NCI-H128 (cell line): ENCODE measurements at regions not wholly inside any gene's neighbourhood (a gene's known extent, or its start where the extent isn't known, plus 50 kb on each side); places are given as distances from the start of the nearest gene placed in this dataset.

Source experiments
- DNase-seq: peaks from one replicate; lab custom pipeline; 2025; ENCODE audit not compliant: unreplicated experiment; lab: John Stamatoyannopoulos, UW

DNA sequence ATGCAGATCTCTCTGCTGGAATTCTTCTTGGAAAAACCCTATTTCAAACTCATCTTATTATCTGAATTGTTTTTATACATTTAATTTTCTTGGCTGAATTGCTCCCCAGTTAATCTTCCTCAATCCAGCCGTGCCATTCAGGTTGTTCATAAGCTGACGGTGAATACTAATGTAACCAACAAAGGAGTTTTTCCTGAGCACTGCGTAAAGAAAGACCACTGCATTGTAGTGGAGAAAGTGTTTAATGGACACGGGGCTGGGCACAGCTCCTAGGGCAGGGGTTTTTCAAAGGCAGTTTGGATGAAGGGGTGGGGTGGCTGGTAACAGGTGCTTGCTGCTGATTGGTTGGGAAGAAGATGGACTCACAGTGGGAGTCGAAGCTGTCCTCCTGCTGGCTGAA is 820.3 kb downstream of the ADGRL2 start:
- DNase-seq: no peak

DNA sequence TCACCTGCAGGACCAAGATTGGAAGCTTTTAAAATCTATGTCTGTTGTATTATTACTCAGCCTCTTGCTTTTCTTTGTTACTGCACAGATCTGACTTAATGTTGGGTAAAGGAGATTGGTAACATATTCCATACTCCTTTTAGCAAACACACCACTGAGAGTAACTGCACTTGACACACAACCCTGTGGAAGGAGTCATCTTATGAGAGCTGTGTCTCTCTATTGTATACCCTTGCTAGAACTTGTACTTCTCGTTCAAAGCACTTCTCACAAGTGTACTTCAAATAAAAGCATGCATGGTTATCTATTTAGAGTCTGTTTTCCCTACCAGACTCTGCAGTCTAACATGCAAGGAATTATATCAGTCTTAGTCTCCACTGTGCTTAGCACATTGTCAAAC is 813.4 kb downstream of the ADGRL2 start:
- DNase-seq: no peak

DNA sequence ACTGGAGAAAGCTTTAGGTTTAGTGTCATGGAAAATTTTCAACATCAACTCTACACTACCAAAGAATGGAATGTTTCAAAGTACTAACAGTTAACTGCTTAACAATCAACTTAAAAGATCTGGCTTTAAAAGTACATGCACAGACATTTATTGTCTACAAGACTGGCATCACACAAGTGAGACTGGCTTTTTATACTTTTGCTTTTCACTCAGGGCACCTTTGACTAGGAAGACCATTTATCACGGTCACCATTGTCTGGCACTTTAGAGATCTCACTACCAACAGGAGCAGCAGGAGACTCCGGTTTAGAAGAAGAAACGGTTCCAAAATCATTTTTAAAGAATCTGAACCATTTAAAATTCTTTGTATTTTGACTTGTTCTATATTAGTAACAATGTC is 812.3 kb downstream of the ADGRL2 start:
- no peak for DNase-seq

DNA sequence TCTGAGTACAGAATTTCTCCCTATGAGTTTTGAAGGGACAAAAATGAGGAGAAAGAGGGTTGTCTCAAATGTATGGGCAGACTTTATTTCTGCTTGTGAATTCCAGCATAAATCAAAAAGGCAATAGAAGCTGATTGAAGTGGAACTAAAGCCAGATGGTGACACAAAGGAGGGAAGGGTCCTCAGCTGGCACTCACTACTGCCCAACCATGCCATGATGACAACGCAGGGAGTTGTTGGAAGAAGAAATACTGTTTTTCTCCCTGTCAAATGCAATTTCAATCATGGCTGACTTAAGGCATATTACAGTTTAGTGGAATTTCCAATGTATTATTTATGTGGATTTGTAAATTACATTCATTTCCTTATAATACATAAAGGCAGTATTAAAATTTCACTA is 805.8 kb downstream of the ADGRL2 start:
- no peak for DNase-seq

- no peak for DNase-seq
Measured at GRCh38 chr1:82604524-82604923, 803.8 kb downstream of the ADGRL2 start.

DNA sequence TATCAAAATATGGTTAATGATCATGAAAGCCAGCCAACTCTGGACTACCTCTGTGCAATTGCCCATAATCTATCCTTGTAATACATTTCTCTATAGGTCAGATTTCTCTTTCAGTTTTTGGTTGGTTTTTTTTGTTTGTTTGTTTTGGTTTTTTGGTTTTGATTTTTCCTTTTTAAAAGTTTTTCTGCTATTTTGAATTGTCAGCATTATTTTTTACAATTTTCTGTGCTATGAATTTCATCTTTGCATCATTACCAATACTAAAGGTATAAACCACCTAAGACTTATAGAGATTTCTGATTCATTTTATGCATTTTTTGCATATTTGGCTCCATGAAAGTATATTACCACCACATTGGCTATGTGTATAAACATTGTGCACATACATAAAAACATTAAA is 799.6 kb downstream of the ADGRL2 start:
- no peak for DNase-seq

- no peak for DNase-seq
Measured at GRCh38 chr1:82598812-82599211, 798.1 kb downstream of the ADGRL2 start.

GRCh38 chr1:82598337-82598736 is 797.6 kb downstream of the ADGRL2 start:
- DNase-seq: no peak

- no peak for DNase-seq
Measured at GRCh38 chr1:82597649-82598048, 796.9 kb downstream of the ADGRL2 start.

- no peak for DNase-seq
Measured at GRCh38 chr1:82597141-82597540, 796.4 kb downstream of the ADGRL2 start.

DNA sequence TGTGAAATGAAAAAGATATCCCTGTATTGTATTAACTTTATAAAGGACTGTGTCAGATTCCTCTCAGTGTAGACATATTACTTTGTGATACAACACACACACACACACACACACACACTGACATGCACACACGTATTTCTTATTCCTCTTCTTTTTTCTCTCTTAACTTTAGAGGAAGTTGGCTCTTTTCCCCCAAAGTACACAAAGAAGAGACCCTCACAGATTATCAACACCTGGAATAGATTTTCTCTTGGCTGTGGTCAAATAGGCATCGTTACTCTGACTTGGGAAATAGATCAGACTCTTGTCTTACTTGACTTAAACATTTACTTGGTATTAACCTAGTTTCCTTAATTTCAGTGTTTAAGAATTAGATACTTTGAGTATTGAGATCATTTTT is 792.8 kb downstream of the ADGRL2 start:
- no peak for DNase-seq

DNA sequence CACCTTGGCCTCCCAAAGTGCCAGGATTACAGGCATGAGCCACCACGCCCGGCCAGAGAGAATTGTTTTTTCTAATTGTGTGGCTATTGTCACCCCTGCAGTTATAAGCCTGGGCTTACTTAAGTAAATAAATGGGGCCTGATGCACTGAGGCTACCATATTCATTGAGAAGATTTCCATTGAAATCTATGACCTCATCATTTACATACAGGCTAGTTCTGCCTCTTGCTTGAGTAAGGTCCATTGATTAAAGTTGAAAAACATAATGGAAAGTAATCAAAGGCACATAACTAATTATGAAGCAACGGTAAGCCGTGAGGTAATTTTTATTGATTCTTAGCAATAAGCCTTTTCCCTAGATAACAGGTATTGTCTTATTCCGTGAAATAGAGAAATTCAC is 788.9 kb downstream of the ADGRL2 start:
- no peak for DNase-seq

DNA sequence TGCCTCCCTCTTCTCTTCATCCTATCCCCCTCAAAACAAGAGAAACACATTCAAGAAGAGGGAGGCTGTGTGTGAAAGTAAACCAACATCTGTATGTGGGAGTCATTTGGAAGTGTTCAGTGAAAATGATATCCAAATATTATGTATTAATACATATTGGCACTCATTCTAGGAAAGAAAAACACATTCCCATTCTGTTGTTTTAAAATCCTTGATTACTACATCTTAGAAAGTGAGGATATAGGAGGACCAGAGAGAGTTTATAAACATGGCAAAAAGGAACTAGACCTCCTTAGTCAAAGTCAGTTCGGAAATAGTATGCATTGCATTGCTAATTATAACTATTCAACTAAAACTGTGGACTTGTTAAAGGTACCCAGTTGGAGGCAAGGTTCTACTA is 786.6 kb downstream of the ADGRL2 start:
- no peak for DNase-seq

GRCh38 chr1:82586473-82586872 is 785.7 kb downstream of the ADGRL2 start:
- no peak for DNase-seq

DNA sequence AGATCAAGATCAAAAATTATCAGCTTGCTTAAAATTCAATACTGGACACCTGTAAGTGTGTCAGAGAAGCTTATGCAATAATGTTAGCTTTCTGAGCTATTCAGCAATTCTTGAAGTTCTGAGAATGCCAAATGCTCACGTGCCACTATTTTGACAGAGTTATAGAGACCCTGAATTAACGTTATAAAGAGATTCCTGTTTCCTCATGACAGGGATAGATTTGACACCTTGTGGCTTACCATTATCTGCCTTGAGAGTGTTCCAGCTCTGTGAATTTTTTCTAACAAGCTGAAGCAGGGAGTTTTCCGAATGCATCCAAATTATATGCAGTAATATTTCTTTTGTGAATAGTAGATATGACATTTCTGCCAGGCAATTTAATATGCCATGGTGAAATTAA is 781.6 kb downstream of the ADGRL2 start:
- DNase-seq: no peak

- no peak for DNase-seq
Measured at GRCh38 chr1:82578086-82578726, 777.5 kb downstream of the ADGRL2 start.

DNA sequence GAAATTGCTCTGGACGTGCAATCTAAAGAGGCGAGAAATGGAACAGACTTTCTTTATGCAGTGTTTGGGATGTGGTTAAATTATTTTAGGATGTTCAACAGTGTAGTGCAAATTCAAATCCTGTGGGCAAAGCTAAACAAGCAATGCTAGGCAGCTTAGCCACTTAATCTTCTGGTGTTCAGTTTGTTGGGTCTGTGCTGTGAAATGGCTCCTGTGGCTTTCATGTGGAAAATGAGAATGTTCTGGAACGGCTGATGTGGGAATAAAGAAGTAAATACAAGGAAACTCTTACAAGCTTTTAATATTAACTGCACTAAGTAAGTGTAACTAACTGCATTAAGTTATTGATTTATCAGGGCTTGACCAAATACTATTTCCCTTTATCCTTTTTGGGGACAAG is 766.6 kb downstream of the ADGRL2 start:
- DNase-seq: no peak

- no peak for DNase-seq
Measured at GRCh38 chr1:82565546-82565945, 764.8 kb downstream of the ADGRL2 start.

DNA sequence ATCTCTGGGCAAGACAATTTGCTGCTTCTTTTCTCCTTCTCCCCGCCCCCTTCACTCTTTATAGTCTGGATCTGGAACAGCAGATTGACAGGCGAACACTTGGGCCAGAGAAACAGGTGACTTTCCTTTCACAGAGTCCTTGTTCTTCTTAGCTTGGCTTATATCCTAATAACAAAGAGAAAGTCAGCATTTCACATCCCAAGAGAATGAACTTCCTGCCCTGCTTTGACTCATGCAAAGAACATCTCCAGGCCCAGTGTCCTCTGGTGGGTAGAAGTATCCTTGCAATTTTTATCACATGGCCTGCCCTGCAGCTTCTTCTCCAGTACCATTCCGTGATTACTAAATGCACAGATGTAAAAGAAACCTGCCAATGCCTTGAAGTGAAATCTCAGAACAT is 764.4 kb downstream of the ADGRL2 start:
- DNase-seq: no peak

DNA sequence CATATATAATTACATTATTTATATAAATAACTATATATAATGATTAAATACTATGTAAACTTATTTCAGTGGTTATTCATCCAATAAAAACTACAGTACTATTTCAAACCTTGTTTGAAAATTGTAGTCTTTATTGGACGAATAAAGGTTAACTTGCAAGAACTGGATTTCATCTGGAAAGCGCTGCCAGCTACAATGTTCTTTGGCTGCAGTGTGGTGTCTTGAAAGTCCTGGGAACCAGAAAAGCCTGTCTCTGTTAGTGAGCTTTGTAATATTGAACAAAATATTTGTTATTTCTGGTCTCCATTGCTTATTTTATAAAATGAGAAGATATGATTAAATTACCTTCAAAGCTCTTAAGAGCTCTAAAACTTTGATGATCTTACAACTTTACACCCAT is 763.6 kb downstream of the ADGRL2 start:
- no peak for DNase-seq

- no peak for DNase-seq
Measured at GRCh38 chr1:82562448-82562847, 761.7 kb downstream of the ADGRL2 start.

DNA sequence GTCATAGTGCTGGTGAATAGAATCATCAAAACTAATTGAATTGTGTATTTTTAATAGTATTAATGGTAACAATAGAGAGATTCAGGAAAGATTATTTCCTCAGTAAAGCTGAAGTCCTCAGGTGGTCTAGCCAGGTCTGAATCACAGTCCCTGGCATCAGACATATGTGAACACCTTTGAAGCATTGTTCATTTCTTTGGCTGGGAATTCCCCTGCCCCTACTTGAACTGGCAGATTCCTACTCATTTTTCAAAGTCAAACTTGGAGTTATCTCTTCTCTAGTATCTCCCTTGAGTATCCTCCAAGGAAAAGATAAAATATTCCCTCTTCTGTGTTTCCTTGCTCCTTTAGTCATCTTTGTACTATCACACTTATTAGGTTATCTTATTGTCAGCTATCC is 759.8 kb downstream of the ADGRL2 start:
- DNase-seq: no peak

DNA sequence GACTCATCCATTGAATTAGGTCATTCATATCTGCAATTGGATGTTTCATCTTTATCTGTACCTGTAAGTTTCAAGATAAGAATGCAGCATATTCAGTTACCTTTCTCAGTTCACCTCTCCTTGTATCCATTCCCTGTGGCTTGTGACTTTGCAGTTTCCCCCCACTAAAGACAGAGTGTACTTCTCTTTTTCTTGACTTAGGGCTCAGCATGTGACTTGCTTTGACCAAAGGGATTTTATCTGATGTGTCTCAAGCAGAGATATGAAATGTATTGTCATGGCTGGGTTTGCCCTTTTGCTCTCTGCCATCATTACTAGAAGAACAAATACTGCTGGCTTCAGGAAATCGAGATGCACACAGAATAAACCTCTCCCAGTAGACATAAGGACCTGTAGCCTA is 754.8 kb downstream of the ADGRL2 start:
- DNase-seq: no peak

GRCh38 chr1:82549841-82550240 is 749.1 kb downstream of the ADGRL2 start:
- no peak for DNase-seq
